IMR-90 (cell line): ENCODE measurements at regions not wholly inside any gene's neighbourhood (a gene's known extent, or its start where the extent isn't known, plus 50 kb on each side); places are given as distances from the start of the nearest gene placed in this dataset.

Experiments used
- ATAC-seq: fragments of 200-7000 bp; cut with Tn5 transposase; 2 replicates; pipeline ENCODE4 v1.9.1; 2020; ENCODE audit warnings: low read depth, mild to moderate bottlenecking, moderate library complexity
- BruUV-seq: library from RNA; stranded (reverse); fragments of 400-500 nt; replicated peaks from 2 replicates; lab custom pipeline; 2021; lab: Mats Ljungman, UMichigan
- CTCF ChIA-PET: fragments of 300-600 bp; formaldehyde crosslinking; extraction: SDS; loops from one replicate; lab custom pipeline; 2021; ENCODE audit warnings: antibody characterized with exemption; lab: Yijun Ruan, JAX
- POLR2A ChIA-PET: fragments of 300-600 bp; sonication (Branson Sonifier 250); formaldehyde crosslinking; loops from one replicate; lab custom pipeline; 2022; ENCODE audit warnings: antibody characterized with exemption; ENCODE audit not compliant: unreplicated experiment; lab: Charles Lee
- DNase-seq: peaks from one replicate; pipeline ENCODE4 v3.0.0; 2013
- H2AFZ ChIP-seq: replicated peaks from 2 replicates; pipeline ENCODE3; 2013; ENCODE audit warnings: low read length, mild to moderate bottlenecking; ENCODE audit not compliant: poor library complexity
- H2AK5ac ChIP-seq: 2 replicates; pipeline ENCODE4 v1.6.1; 2013; ENCODE audit warnings: low read depth, low read length, inconsistent platforms
- H2AK9ac ChIP-seq: replicated peaks from 2 replicates; pipeline ENCODE3; 2013; ENCODE audit warnings: mild to moderate bottlenecking, low read depth, low read length, moderate library complexity; ENCODE audit not compliant: poor library complexity
- H2BK120ac ChIP-seq: 2 replicates; pipeline ENCODE4 v1.6.1; 2013; ENCODE audit warnings: low read depth, low read length, inconsistent platforms
- H2BK15ac ChIP-seq: 3 replicates; pipeline ENCODE4 v1.6.1; 2013; ENCODE audit warnings: low read depth, low read length, inconsistent platforms
- H2BK20ac ChIP-seq: 2 replicates; pipeline ENCODE4 v1.6.1; 2013; ENCODE audit warnings: low read depth, mild to moderate bottlenecking, inconsistent platforms, low read length, moderate library complexity
- H2BK5ac ChIP-seq: 2 replicates; pipeline ENCODE4 v1.6.1; 2013; ENCODE audit warnings: mild to moderate bottlenecking, low read depth, low read length, inconsistent platforms; ENCODE audit not compliant: poor library complexity, severe bottlenecking
- H3K14ac ChIP-seq: replicated peaks from 2 replicates; pipeline ENCODE4 v1.6.1; 2013; ENCODE audit warnings: low read depth, low read length, inconsistent platforms
- H3K18ac ChIP-seq: 2 replicates; pipeline ENCODE4 v1.6.1; 2013; ENCODE audit warnings: low read depth, low read length, control low read depth
- H3K23ac ChIP-seq: 2 replicates; pipeline ENCODE4 v1.6.1; 2013; ENCODE audit warnings: low read depth, low read length, inconsistent platforms
- H3K27ac ChIP-seq: 2 replicates; pipeline ENCODE4 v1.5.1; 2013; ENCODE audit warnings: mild to moderate bottlenecking, control low read depth, low read length; ENCODE audit not compliant: insufficient read depth
- H3K27me3 ChIP-seq: 2 replicates; pipeline ENCODE4 v1.6.1; 2013; ENCODE audit warnings: low read length; ENCODE audit not compliant: control insufficient read depth, insufficient read depth
- H3K36me3 ChIP-seq: 2 replicates; pipeline ENCODE4 v1.6.1; 2013; ENCODE audit warnings: low read length, mixed read lengths; ENCODE audit not compliant: control insufficient read depth, insufficient read depth
- H3K4ac ChIP-seq: 2 replicates; pipeline ENCODE4 v1.6.1; 2013; ENCODE audit warnings: low read depth, low read length, inconsistent platforms
- H3K4me1 ChIP-seq: 2 replicates; pipeline ENCODE4 v1.6.1; 2013; ENCODE audit warnings: low read length, mixed read lengths; ENCODE audit not compliant: control insufficient read depth, insufficient read depth
- H3K4me2 ChIP-seq: 2 replicates; pipeline ENCODE4 v1.6.1; 2013; ENCODE audit warnings: low read depth, mild to moderate bottlenecking, control low read depth, low read length, moderate library complexity
- H3K4me3 ChIP-seq: 2 replicates; pipeline ENCODE4 v1.5.1; 2013; ENCODE audit warnings: low read depth, mild to moderate bottlenecking, control low read depth, low read length, moderate library complexity; ENCODE audit not compliant: insufficient read depth
- H3K56ac ChIP-seq: 2 replicates; pipeline ENCODE4 v1.6.1; 2013; ENCODE audit warnings: low read length, inconsistent platforms; ENCODE audit not compliant: insufficient read depth; ENCODE audit errors: extremely low read depth
- H3K79me1 ChIP-seq, 2 experiments: 2 replicates each; pipeline ENCODE4 v1.6.1; 2013; ENCODE audit warnings: low read length in 2 of 2, inconsistent platforms in 1 of 2, low read depth in 1 of 2
- H3K9ac ChIP-seq: 2 replicates; pipeline ENCODE4 v1.6.1; 2013; ENCODE audit warnings: low read depth, low read length, control low read depth
- H3K9me1 ChIP-seq: 2 replicates; pipeline ENCODE4 v1.6.1; 2013; ENCODE audit warnings: low read length, inconsistent platforms; ENCODE audit not compliant: insufficient read depth
- H3K9me3 ChIP-seq: 2 replicates; pipeline ENCODE4 v1.6.1; 2013; ENCODE audit warnings: low read length; ENCODE audit not compliant: control insufficient read depth, insufficient read depth
- H4K20me1 ChIP-seq: 2 replicates; pipeline ENCODE4 v1.6.1; 2013; ENCODE audit warnings: low read length, inconsistent platforms; ENCODE audit not compliant: insufficient read depth
- H4K5ac ChIP-seq: 2 replicates; pipeline ENCODE4 v1.6.1; 2013; ENCODE audit warnings: mild to moderate bottlenecking, low read depth, low read length, control low read depth
- H4K8ac ChIP-seq, 2 experiments: 2 replicates each; pipeline ENCODE4 v1.6.1; 2013; ENCODE audit warnings: low read depth in 2 of 2, low read length in 2 of 2, control low read depth in 1 of 2, inconsistent platforms in 1 of 2
- H4K91ac ChIP-seq: 2 replicates; pipeline ENCODE4 v1.6.1; 2013; ENCODE audit warnings: low read depth, low read length, inconsistent platforms; ENCODE audit not compliant: insufficient read depth
- CEBPB ChIP-seq: IDR thresholded peaks from 2 replicates; pipeline ENCODE4 v1.6.1; 2012; ENCODE audit warnings: low read depth, low read length, improper control_type of control experiment
- CHD1 ChIP-seq: IDR thresholded peaks from 2 replicates; pipeline ENCODE4 v1.6.1; 2012; ENCODE audit warnings: low read depth, low read length, improper control_type of control experiment
- CTCF ChIP-seq: conservative IDR thresholded peaks from 2 replicates; pipeline ENCODE4 v1.5.1; 2012; ENCODE audit warnings: mild to moderate bottlenecking, low read depth, low read length, improper control_type of control experiment
- MAZ ChIP-seq: IDR thresholded peaks from 2 replicates; pipeline ENCODE4 v1.6.1; 2012; ENCODE audit warnings: low read depth, mild to moderate bottlenecking, low read length, improper control_type of control experiment, moderate library complexity, borderline replicate concordance
- MXI1 ChIP-seq: IDR thresholded peaks from 2 replicates; pipeline ENCODE4 v1.6.1; 2012; ENCODE audit warnings: low read depth, mild to moderate bottlenecking, low read length, moderate library complexity, borderline replicate concordance
- POLR2A ChIP-seq: IDR thresholded peaks from 2 replicates; pipeline ENCODE4 v1.6.1; 2012; ENCODE audit warnings: mild to moderate bottlenecking, low read depth, low read length
- RCOR1 ChIP-seq: IDR thresholded peaks from 2 replicates; pipeline ENCODE4 v1.6.1; 2012; ENCODE audit warnings: mild to moderate bottlenecking, low read length, improper control_type of control experiment; ENCODE audit not compliant: insufficient replicate concordance
- USF2 ChIP-seq: fragments of 150-350 bp; IDR thresholded peaks from 2 replicates; pipeline ENCODE4 v1.6.1; 2017; ENCODE audit warnings: mild to moderate bottlenecking, antibody characterized with exemption, low read length, low read depth
- WGBS, 2 experiments: methylation state at CpG; one replicate each; pipeline versions ENCODE4 v1.1.5 to v1.1.7; 2013; ENCODE audit warnings: missing lambda C conversion rate in 2 of 2; ENCODE audit not compliant: insufficient read length in 1 of 2; ENCODE audit errors: extremely low coverage in 2 of 2; 5-methylcytosine and 5-hydroxymethylcytosine counted together
- dilution Hi-C: fragments of 300-500 bp; cut with HindIII; formaldehyde crosslinking; loops from one replicate; pipeline ENCODE4 v1.14.3; 2018; ENCODE audit warnings: low sequenced_read_pairs; ENCODE audit not compliant: unreplicated experiment
- in situ Hi-C: fragments of 300-500 bp; cut with MboI; formaldehyde crosslinking; loops from 3 replicates; pipeline ENCODE4 v1.14.3; 2019; ENCODE audit warnings: low sequenced_read_pairs, inconsistent platforms, mixed read lengths
- intact Hi-C: fragments of 100-400 bp; cut with micrococcal nuclease; formaldehyde crosslinking; loops from 2 replicates; pipeline ENCODE4 v1.10.0; 2022

GRCh38 chr15:95459273-95459672 lies 871.2 kb upstream of the NR2F2 start:
- BruUV-seq = no TSS peak
- ATAC-seq (no peak), DNase-seq (no peak)
- Histone ChIP-seq H3K27ac (no peak overlapping the region), H4K20me1 (no peaks in the 10 kb centered on the region), H3K27me3 (no peaks in the 10 kb centered on the region), H3K36me3 (no peaks in the 10 kb centered on the region), H3K9me3 (no peaks in the 10 kb centered on the region), H2AK5ac (no peak overlapping the region), H4K91ac (no peak overlapping the region), H3K14ac (no peak overlapping the region), H3K79me1 (no peaks in the 10 kb centered on the region), H2AK9ac (no peak overlapping the region), H3K4me1 (no peaks in the 10 kb centered on the region; the same call in 1 of the 2 replicates), H3K23ac (no peak overlapping the region), H3K9ac (no peak overlapping the region), H4K8ac (no peak overlapping the region), H2BK20ac (no peak overlapping the region), H3K4me3 (no peak overlapping the region), H2BK120ac (no peak overlapping the region), H3K4ac (no peak overlapping the region), H3K56ac (no peak overlapping the region), H2AFZ (no peak overlapping the region), H2BK15ac (no peak overlapping the region), H4K5ac (no peak overlapping the region), H3K9me1 (no peaks in the 10 kb centered on the region), H3K18ac (no peak overlapping the region), H2BK5ac (no peak overlapping the region), H3K4me2 (no peak overlapping the region)
- POLR2A ChIA-PET = no interaction called here
- intact Hi-C loops (no loop called here), in situ Hi-C loops (no loop called here), dilution Hi-C loops (no loop called here)
- TF ChIP-seq CHD1 (no peak), RCOR1 (no peak), POLR2A (no peak), MAZ (no peak), USF2 (no peak), CEBPB (no peak), MXI1 (no peak), CTCF (no peak)
- 100% methylated on average over 1 of the region's 4 CpGs; no CpG with 5 or more reads in 1 of the 2 experiments for WGBS, 2 experiments
- CTCF ChIA-PET = no interaction called here
